Suprapubic skin (tissue), 4 donors: ENCODE measurements at regions not wholly inside any gene's neighbourhood (a gene's known extent, or its start where the extent isn't known, plus 50 kb on each side); places are given as distances from the start of the nearest gene placed in this dataset.

Experiments used
- DNase-seq, 2 donors: peaks; one replicate each; pipeline ENCODE4 v3.0.0-alpha.2; 2019; ENCODE audit warnings: low spot score in 2 of 2
- H3K27ac ChIP-seq: fragments of 200-600 bp; sonication (generic); one replicate; pipeline ENCODE4 v1.5.1; 2019
- H3K27me3 ChIP-seq: fragments of 200-600 bp; sonication (generic); one replicate; pipeline ENCODE4 v1.5.1; 2019
- H3K36me3 ChIP-seq: fragments of 200-600 bp; sonication (generic); one replicate; pipeline ENCODE4 v1.5.1; 2019
- H3K4me1 ChIP-seq: fragments of 200-600 bp; sonication (generic); one replicate; pipeline ENCODE4 v1.5.1; 2019
- H3K4me3 ChIP-seq: fragments of 200-600 bp; sonication (generic); one replicate; pipeline ENCODE4 v1.5.1; 2019; ENCODE audit warnings: mild to moderate bottlenecking
- H3K9me3 ChIP-seq: fragments of 200-600 bp; sonication (generic); one replicate; pipeline ENCODE4 v1.5.1; 2019
- EP300 ChIP-seq: sonication (generic); formaldehyde crosslinking; IDR thresholded peaks from one replicate; pipeline ENCODE4 v1.6.1; 2017; ENCODE audit warnings: antibody characterized with exemption
- POLR2A ChIP-seq, 2 donors: fragments of 450-650 bp; IDR thresholded peaks; one replicate each; pipeline ENCODE4 v1.6.1; 2017; ENCODE audit warnings: antibody characterized with exemption in 2 of 2, mild to moderate bottlenecking in 2 of 2, moderate library complexity in 2 of 2
- POLR2AphosphoS5 ChIP-seq, 3 donors: sonication (generic); formaldehyde crosslinking; IDR thresholded peaks; one replicate each; pipeline ENCODE4 v1.6.1; 2017; ENCODE audit warnings: antibody characterized with exemption in 3 of 3
- WGBS: methylation state at CpG from one replicate; pipeline ENCODE4 v1.1.5; 2018; 5-methylcytosine and 5-hydroxymethylcytosine counted together
- TF ChIP-seq, protein P1 (sequence below), 2 donors: fragments of 200-600 bp in 1 of 2; fragments of 450-650 bp in 1 of 2; sonication (generic) in 1 of 2; IDR thresholded peaks; one replicate each; pipeline ENCODE4 v1.5.1; 2016 to 2019; ENCODE audit warnings: antibody characterized with exemption in 2 of 2, mild to moderate bottlenecking in 1 of 2, moderate library complexity in 1 of 2

DNA sequence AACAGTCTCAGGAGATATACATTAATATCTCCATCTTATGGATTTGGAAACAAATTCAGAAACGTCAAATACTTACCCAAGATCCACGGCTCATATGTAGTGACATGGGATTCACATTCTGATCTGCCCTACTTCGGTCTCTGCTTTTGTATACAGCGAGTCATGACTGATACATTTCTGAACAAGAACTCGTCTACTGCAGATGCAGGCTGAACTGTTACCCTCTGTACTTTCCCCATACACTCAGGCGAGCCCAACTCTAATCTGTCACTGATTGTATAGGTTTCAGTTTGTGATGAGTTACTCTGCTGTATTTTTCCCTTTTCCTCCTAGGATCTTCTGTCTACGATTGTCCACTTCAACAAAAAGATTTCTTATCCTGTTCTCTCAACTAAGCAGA is 441.6 kb downstream of the CCDC91 start:
- no peak overlapping the region for H3K27ac ChIP-seq
- H3K4me1 ChIP-seq, result no peaks in the 10 kb centered on the region
- 82% methylated on average over 7 of the region's 7 CpGs for WGBS
- H3K27me3 ChIP-seq, result no peaks in the 10 kb centered on the region
- H3K9me3 ChIP-seq, result no peaks in the 10 kb centered on the region
- no peak for TF ChIP-seq POLR2A (IDR thresholded peaks at IDR 0.05)
- H3K36me3 ChIP-seq, result no peaks in the 10 kb centered on the region
- H3K4me3 ChIP-seq, result no peak overlapping the region
- DNase-seq, result no peak

DNA sequence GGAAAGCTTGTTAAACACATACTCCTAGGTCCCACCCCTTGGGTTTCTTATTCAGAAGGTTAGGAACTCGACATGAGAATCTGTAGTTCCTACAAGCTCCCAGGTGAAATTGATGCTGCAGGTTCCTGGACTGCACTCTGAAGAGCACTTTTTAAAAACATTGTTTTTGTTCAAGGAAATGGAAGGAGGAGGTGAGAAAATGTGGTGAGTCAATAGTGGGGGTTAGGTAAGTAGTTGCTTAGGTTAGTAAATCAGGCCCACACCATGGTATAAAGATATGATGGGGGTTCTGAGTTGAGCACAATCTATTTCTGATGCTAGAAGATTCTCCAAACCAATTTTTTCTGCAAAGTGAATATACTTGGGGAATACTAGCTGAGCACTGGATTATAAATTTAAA is 450.3 kb downstream of the CCDC91 start:
- H3K4me1 ChIP-seq, result no peaks in the 10 kb centered on the region
- H3K9me3 ChIP-seq, result no peaks in the 10 kb centered on the region
- no peak for TF ChIP-seq POLR2A (IDR thresholded peaks at IDR 0.05)
- H3K4me3 ChIP-seq, result no peak overlapping the region
- DNase-seq, result no peak
- no peaks in the 10 kb centered on the region for H3K27me3 ChIP-seq
- 86% methylated on average over 1 of the region's 1 CpG for WGBS
- no peak overlapping the region for H3K27ac ChIP-seq
- H3K36me3 ChIP-seq, result no peaks in the 10 kb centered on the region

DNA sequence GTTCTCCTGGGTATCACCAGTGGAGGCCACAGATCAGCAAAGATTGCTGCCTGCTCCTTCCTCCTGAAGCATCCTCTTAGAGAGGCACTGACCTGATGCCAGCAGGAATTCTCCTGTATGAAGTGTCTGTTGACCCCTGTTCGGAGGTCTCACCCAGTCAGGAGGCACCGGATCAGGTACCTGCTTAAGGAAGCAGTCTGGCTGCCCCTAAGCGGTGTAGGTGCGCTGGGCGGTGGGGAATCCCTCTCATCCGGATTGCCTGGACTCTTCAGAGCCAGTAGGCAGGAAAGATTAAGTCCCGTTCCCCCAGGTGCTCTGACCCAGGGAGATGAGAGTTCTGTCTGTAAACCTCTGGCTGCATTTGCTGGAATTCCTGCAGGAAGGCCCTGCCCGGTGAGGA is 455.2 kb downstream of the CCDC91 start:
- H3K27me3 ChIP-seq, result no peaks in the 10 kb centered on the region
- no peaks in the 10 kb centered on the region for H3K36me3 ChIP-seq
- no peak overlapping the region for H3K4me3 ChIP-seq
- H3K9me3 ChIP-seq, result no peaks in the 10 kb centered on the region
- H3K4me1 ChIP-seq, result no peaks in the 10 kb centered on the region
- no peak overlapping the region for H3K27ac ChIP-seq
- TF ChIP-seq, protein P1, sequence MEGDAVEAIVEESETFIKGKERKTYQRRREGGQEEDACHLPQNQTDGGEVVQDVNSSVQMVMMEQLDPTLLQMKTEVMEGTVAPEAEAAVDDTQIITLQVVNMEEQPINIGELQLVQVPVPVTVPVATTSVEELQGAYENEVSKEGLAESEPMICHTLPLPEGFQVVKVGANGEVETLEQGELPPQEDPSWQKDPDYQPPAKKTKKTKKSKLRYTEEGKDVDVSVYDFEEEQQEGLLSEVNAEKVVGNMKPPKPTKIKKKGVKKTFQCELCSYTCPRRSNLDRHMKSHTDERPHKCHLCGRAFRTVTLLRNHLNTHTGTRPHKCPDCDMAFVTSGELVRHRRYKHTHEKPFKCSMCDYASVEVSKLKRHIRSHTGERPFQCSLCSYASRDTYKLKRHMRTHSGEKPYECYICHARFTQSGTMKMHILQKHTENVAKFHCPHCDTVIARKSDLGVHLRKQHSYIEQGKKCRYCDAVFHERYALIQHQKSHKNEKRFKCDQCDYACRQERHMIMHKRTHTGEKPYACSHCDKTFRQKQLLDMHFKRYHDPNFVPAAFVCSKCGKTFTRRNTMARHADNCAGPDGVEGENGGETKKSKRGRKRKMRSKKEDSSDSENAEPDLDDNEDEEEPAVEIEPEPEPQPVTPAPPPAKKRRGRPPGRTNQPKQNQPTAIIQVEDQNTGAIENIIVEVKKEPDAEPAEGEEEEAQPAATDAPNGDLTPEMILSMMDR (IDR thresholded peaks at IDR 0.05), result no peak
- TF ChIP-seq EP300 (no peak), POLR2AphosphoS5 (IDR thresholded peaks at IDR 0.05) (no peak), POLR2A (IDR thresholded peaks at IDR 0.05) (no peak)
- DNase-seq, result peak in 1 of 2 donors; percentile 48
- WGBS, result 91% methylated on average over 7 of the region's 8 CpGs

DNA sequence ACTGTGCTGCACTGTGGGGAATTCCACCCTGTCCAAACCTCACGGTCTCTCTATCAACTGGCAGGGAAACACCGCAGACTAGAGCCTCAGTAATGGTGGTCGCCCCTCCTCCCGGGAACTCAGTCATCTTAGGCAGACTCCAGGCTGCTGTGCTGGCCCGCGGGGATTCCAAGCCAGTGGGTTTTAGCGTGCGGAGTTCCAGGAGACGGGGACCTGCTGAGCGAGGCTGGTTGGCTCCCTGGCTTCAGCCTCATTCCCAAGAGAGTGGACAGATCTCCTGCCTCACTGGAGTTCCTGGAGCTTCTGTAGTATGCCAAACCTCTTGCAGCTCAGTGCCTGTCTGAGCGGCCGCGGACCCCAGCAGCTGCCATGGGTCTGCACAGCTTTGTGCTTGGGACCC is 455.6 kb downstream of the CCDC91 start:
- no peaks in the 10 kb centered on the region for H3K4me1 ChIP-seq
- H3K36me3 ChIP-seq, result no peaks in the 10 kb centered on the region
- H3K9me3 ChIP-seq, result no peaks in the 10 kb centered on the region
- TF ChIP-seq, protein P1 (IDR thresholded peaks at IDR 0.05), result no peak
- TF ChIP-seq EP300 (no peak), POLR2A (IDR thresholded peaks at IDR 0.05) (no peak), POLR2AphosphoS5 (IDR thresholded peaks at IDR 0.05) (no peak)
- peak in 1 of 2 donors; percentile 43 for DNase-seq
- no peak overlapping the region for H3K4me3 ChIP-seq
- WGBS, result 100% methylated on average over 3 of the region's 13 CpGs
- H3K27me3 ChIP-seq, result no peaks in the 10 kb centered on the region
- H3K27ac ChIP-seq, result no peak overlapping the region

DNA sequence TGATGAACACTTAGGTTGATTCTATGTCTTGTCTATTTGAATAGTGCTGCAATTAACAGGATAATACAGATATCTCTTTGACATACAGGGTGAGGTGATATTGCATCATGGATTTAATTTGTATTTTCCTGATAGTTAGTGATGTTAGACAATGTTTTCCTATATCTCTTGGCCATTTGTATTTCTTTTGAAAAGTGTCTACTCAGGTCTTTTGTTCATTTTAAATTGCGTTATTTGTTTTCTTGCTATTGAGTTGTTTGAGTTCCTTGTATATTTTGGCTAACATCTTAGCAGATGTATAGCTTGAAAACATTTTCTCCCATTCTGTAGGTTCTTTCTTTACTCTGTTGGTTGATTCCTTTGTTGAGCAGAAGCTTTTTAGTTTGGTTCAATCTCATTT is 460.6 kb downstream of the CCDC91 start:
- WGBS, result 86% methylated on average over 1 of the region's 1 CpG
- H3K27me3 ChIP-seq, result no peaks in the 10 kb centered on the region
- H3K27ac ChIP-seq, result no peak overlapping the region
- H3K4me1 ChIP-seq, result no peaks in the 10 kb centered on the region
- TF ChIP-seq POLR2AphosphoS5 (IDR thresholded peaks at IDR 0.05) (no peak), POLR2A (IDR thresholded peaks at IDR 0.05) (no peak), EP300 (no peak)
- TF ChIP-seq, protein P1 (IDR thresholded peaks at IDR 0.05), result no peak
- no peaks in the 10 kb centered on the region for H3K36me3 ChIP-seq
- no peaks in the 10 kb centered on the region for H3K9me3 ChIP-seq
- no peak for DNase-seq
- no peak overlapping the region for H3K4me3 ChIP-seq

DNA sequence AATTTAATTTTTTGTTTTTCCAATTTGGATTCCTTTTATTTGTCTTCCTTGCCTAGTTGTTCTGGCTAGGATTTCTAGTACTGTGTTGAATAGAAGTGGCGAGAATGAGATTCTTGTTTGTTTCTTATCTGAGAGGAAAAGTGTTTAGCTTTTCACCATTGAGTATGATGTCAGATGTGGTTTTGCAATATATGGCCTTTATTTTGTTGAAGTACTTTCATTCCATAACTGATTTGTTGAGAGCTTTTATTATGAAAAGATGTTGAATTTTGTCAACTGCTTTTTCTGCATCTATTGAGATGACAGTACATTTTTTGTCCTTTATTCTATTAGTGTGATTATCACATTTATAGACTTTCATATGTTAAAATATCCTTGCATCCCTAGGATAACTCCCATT is 462.0 kb downstream of the CCDC91 start:
- Histone ChIP-seq H3K36me3 (no peaks in the 10 kb centered on the region), H3K27ac (no peak overlapping the region), H3K4me1 (no peaks in the 10 kb centered on the region), H3K4me3 (no peak overlapping the region), H3K27me3 (no peaks in the 10 kb centered on the region), H3K9me3 (no peaks in the 10 kb centered on the region)
- no peak for DNase-seq
- TF ChIP-seq POLR2A (IDR thresholded peaks at IDR 0.05) (no peak), EP300 (no peak), POLR2AphosphoS5 (IDR thresholded peaks at IDR 0.05) (no peak)
- TF ChIP-seq, protein P1 (IDR thresholded peaks at IDR 0.05), result no peak
- WGBS, result 98% methylated on average over 1 of the region's 1 CpG
